Large intestine (tissue), 3 donors: ENCODE measurements at regions not wholly inside any gene's neighbourhood (a gene's known extent, or its start where the extent isn't known, plus 50 kb on each side); places are given as distances from the start of the nearest gene placed in this dataset.

ENCODE experiments used
- DNase-seq, 2 donors: peaks; one replicate each; pipeline versions ENCODE4 v3.0.0 to v3.0.0-alpha.2; 2013
- H3K27ac ChIP-seq: one replicate; pipeline ENCODE4 v1.5.1; 2013; ENCODE audit warnings: low read length
- H3K27me3 ChIP-seq: 2 replicates; pipeline ENCODE4 v1.6.1; 2013; ENCODE audit warnings: low read length; ENCODE audit not compliant: control insufficient read depth, insufficient read depth
- H3K36me3 ChIP-seq: 2 replicates; pipeline ENCODE4 v1.6.1; 2013; ENCODE audit warnings: low read length; ENCODE audit not compliant: control insufficient read depth, insufficient read depth
- H3K4me1 ChIP-seq: one replicate; pipeline ENCODE4 v1.6.1; 2013; ENCODE audit warnings: low read length; ENCODE audit not compliant: control insufficient read depth, insufficient read depth
- H3K4me3 ChIP-seq: one replicate; pipeline ENCODE4 v1.5.1; 2013; ENCODE audit warnings: low read length
- H3K9me3 ChIP-seq: one replicate; pipeline ENCODE4 v1.6.1; 2013; ENCODE audit warnings: mild to moderate bottlenecking, low read depth, low read length, moderate library complexity; ENCODE audit not compliant: control insufficient read depth
- WGBS: methylation state at CpG from one replicate; pipeline ENCODE4 v1.1.5; 2013; ENCODE audit warnings: low lambda C conversion rate; ENCODE audit not compliant: insufficient coverage; 5-methylcytosine and 5-hydroxymethylcytosine counted together

- Histone ChIP-seq H3K4me1 (no peaks in the 10 kb centered on the region), H3K27ac (no peak overlapping the region), H3K27me3 (no peaks in the 10 kb centered on the region), H3K4me3 (no peak overlapping the region), H3K9me3 (no peaks in the 10 kb centered on the region), H3K36me3 (no peaks in the 10 kb centered on the region)
- DNase-seq: no peak
- WGBS: no CpG with 5 or more reads among the region's 1 CpG
Measured at GRCh38 chr2:200244111-200244510, 62.4 kb upstream of the SPATS2L start.

GRCh38 chr2:200247494-200247893 is 59.0 kb upstream of the SPATS2L start:
- H3K27me3 ChIP-seq: no peaks in the 10 kb centered on the region
- WGBS: 80% methylated on average over 1 of the region's 2 CpGs
- no peak for DNase-seq

GRCh38 chr2:200252265-200253067 is 54.0 kb upstream of the SPATS2L start:
- H3K9me3 ChIP-seq: no peaks in the 10 kb centered on the region
- no peak for DNase-seq
- H3K27ac ChIP-seq: no peak overlapping the region
- no peaks in the 10 kb centered on the region for H3K36me3 ChIP-seq
- 96% methylated on average over 3 of the region's 8 CpGs for WGBS
- H3K4me1 ChIP-seq: no peaks in the 10 kb centered on the region
- H3K27me3 ChIP-seq: no peaks in the 10 kb centered on the region
- H3K4me3 ChIP-seq: no peak overlapping the region

More at GRCh38 chr2:200247494-200247893, 59.0 kb upstream of the SPATS2L start:
- H3K4me3 ChIP-seq: no peak overlapping the region
- H3K9me3 ChIP-seq: no peaks in the 10 kb centered on the region
- H3K4me1 ChIP-seq: no peaks in the 10 kb centered on the region
- no peaks in the 10 kb centered on the region for H3K36me3 ChIP-seq
- no peak overlapping the region for H3K27ac ChIP-seq

GRCh38 chr2:200253639-200254038 is 52.9 kb upstream of the SPATS2L start:
- H3K27me3 ChIP-seq: no peaks in the 10 kb centered on the region
- H3K4me3 ChIP-seq: no peak overlapping the region
- no peaks in the 10 kb centered on the region for H3K4me1 ChIP-seq
- H3K36me3 ChIP-seq: no peaks in the 10 kb centered on the region
- no peak for DNase-seq
- no CpG with 5 or more reads among the region's 2 CpGs for WGBS
- H3K27ac ChIP-seq: no peak overlapping the region
- H3K9me3 ChIP-seq: no peaks in the 10 kb centered on the region

- Histone ChIP-seq H3K9me3 (no peaks in the 10 kb centered on the region), H3K36me3 (no peaks in the 10 kb centered on the region), H3K27me3 (no peaks in the 10 kb centered on the region), H3K4me1 (no peaks in the 10 kb centered on the region), H3K4me3 (no peak overlapping the region), H3K27ac (no peak overlapping the region)
- WGBS: no CpG with 5 or more reads among the region's 4 CpGs
- no peak for DNase-seq
Measured at GRCh38 chr2:200254773-200255172, 51.7 kb upstream of the SPATS2L start.

- no CpG with 5 or more reads among the region's 3 CpGs for WGBS
- H3K4me3 ChIP-seq: no peak overlapping the region
Measured at GRCh38 chr2:200255549-200255948, 50.9 kb upstream of the SPATS2L start.

More at GRCh38 chr2:200255549-200255948, 50.9 kb upstream of the SPATS2L start:
- H3K36me3 ChIP-seq: no peaks in the 10 kb centered on the region
- no peak overlapping the region for H3K27ac ChIP-seq
- no peaks in the 10 kb centered on the region for H3K27me3 ChIP-seq
- DNase-seq: no peak
- no peaks in the 10 kb centered on the region for H3K9me3 ChIP-seq
- H3K4me1 ChIP-seq: no peaks in the 10 kb centered on the region
